Lung (tissue), 11 donors: ENCODE measurements at regions not wholly inside any gene's neighbourhood (a gene's known extent, or its start where the extent isn't known, plus 50 kb on each side); places are given as distances from the start of the nearest gene placed in this dataset.

Experiments
- ATAC-seq: fragments of 200-7000 bp; cut with Tn5 transposase; one replicate; pipeline ENCODE4 v1.9.1; 2020; ENCODE audit warnings: moderate number of reproducible peaks; ENCODE audit not compliant: insufficient read depth, low FRiP score
- DNase-seq, 3 donors: peaks; one replicate each; pipeline ENCODE4 v3.0.0-alpha.2; 2013 to 2017
- H3K27ac ChIP-seq, 2 donors: one replicate each; pipeline ENCODE4 v1.5.1; 2013; ENCODE audit warnings: mild to moderate bottlenecking in 2 of 2, moderate library complexity in 2 of 2, control low read depth in 1 of 2, inconsistent platforms in 1 of 2, low read depth in 1 of 2, low read length in 1 of 2
- H3K27me3 ChIP-seq, 3 donors: one replicate each; pipeline ENCODE4 v1.5.1; 2013; ENCODE audit warnings: low read length in 2 of 3; ENCODE audit not compliant: control insufficient read depth in 3 of 3, insufficient read depth in 3 of 3
- H3K36me3 ChIP-seq, 4 donors: one replicate each; pipeline ENCODE4 v1.5.1; 2013; ENCODE audit warnings: low read length in 4 of 4, mild to moderate bottlenecking in 1 of 4, moderate library complexity in 1 of 4; ENCODE audit not compliant: control insufficient read depth in 4 of 4, insufficient read depth in 4 of 4
- H3K4me1 ChIP-seq, 5 donors: one replicate each; pipeline ENCODE4 v1.5.1; 2013; ENCODE audit warnings: low read length in 5 of 5, mild to moderate bottlenecking in 2 of 5, moderate library complexity in 1 of 5; ENCODE audit not compliant: control insufficient read depth in 5 of 5, insufficient read depth in 5 of 5
- H3K4me3 ChIP-seq: one replicate; pipeline ENCODE4 v1.5.1; 2013; ENCODE audit warnings: mild to moderate bottlenecking, control low read depth, moderate library complexity
- H3K9ac ChIP-seq, 2 donors: one replicate each; pipeline ENCODE4 v1.5.1; 2013; ENCODE audit warnings: low read length in 2 of 2, control low read depth in 1 of 2; ENCODE audit not compliant: insufficient read depth in 1 of 2
- H3K9me3 ChIP-seq, 4 donors: one replicate each; pipeline ENCODE4 v1.5.1; 2013; ENCODE audit warnings: low read length in 3 of 4, mild to moderate bottlenecking in 1 of 4, moderate library complexity in 1 of 4; ENCODE audit not compliant: control insufficient read depth in 4 of 4, insufficient read depth in 3 of 4
- CTCF ChIP-seq: IDR thresholded peaks from 2 replicates; pipeline ENCODE4 v1.5.1; 2012; ENCODE audit warnings: mild to moderate bottlenecking; ENCODE audit errors: control extremely low read depth, extremely low read depth
- WGBS, 2 donors: extraction: QIAGEN DNeasy Blood & Tissue Kit; methylation state at CpG; one replicate each; pipeline ENCODE4 v1.1.7; 2013; 5-methylcytosine and 5-hydroxymethylcytosine counted together
- donor health status: control.
- donor health status: control.
- donor health status: Bipolar disorder and iron deficiency.
- donor health status: healthy.
- donor health status: DM: yes; HTN: yes; CAD: no.

- no peak for TF ChIP-seq CTCF
- no peaks in the 10 kb centered on the region for H3K36me3 ChIP-seq
- DNase-seq (no peak), ATAC-seq (no peak)
- WGBS, 2 donors, result 63 to 73% methylated on average over 9 of the region's 9 CpGs
- H3K27me3 ChIP-seq, result no peaks in the 10 kb centered on the region
- no peaks in the 10 kb centered on the region for H3K9me3 ChIP-seq
- no peak overlapping the region for H3K9ac ChIP-seq
- no peak overlapping the region for H3K27ac ChIP-seq
- H3K4me3 ChIP-seq, result no peak overlapping the region
- peaks cover 0 to 7% (median 0%) of the 10 kb centered on the region in 5 donors for H3K4me1 ChIP-seq
Measured at GRCh38 chr10:85318809-85319807, 990.7 kb downstream of the CCSER2 start.

GRCh38 chr10:85319826-85320225 lies 991.4 kb downstream of the CCSER2 start:
- Histone ChIP-seq H3K4me1 (peaks cover 0 to 7% (median 0%) of the 10 kb centered on the region in 5 donors), H3K9ac (no peak overlapping the region), H3K36me3 (no peaks in the 10 kb centered on the region), H3K9me3 (no peaks in the 10 kb centered on the region), H3K27ac (no peak overlapping the region), H3K4me3 (no peak overlapping the region), H3K27me3 (no peaks in the 10 kb centered on the region)
- no peak for ATAC-seq
- TF ChIP-seq CTCF, result no peak
- no peak for DNase-seq
- WGBS, 2 donors, result 84 to 86% methylated on average over 3 of the region's 3 CpGs

GRCh38 chr10:85333594-85333993 lies 1005.2 kb downstream of the CCSER2 start:
- no peaks in the 10 kb centered on the region for H3K27me3 ChIP-seq
- ATAC-seq (no peak), DNase-seq (no peak)
- peaks cover 0 to 1% (median 0%) of the 10 kb centered on the region in 5 donors for H3K4me1 ChIP-seq
- no peak overlapping the region for H3K4me3 ChIP-seq
- TF ChIP-seq CTCF, result no peak
- 92 to 93% methylated on average over 3 of the region's 3 CpGs for WGBS, 2 donors
- no peaks in the 10 kb centered on the region for H3K36me3 ChIP-seq
- H3K9ac ChIP-seq, result no peak overlapping the region
- H3K27ac ChIP-seq, result no peak overlapping the region
- peaks cover 0 to 8% (median 0%) of the 10 kb centered on the region in 4 donors for H3K9me3 ChIP-seq
